ENCODE measurements at regions not wholly inside any gene's neighbourhood (a gene's known extent, or its start where the extent isn't known, plus 50 kb on each side); places are given as distances from the start of the nearest gene placed in this dataset.

- H3K27me3 ChIP-seq (ENCODE audit: control insufficient read depth, insufficient read depth, low read length) = no peaks in the 10 kb centered on the region
- H3K36me3 ChIP-seq (ENCODE audit: control insufficient read depth, insufficient read depth, low read length) = no peaks in the 10 kb centered on the region
- DNase-seq (ENCODE audit: low read depth) = no peak
- TF ChIP-seq, protein P1, sequence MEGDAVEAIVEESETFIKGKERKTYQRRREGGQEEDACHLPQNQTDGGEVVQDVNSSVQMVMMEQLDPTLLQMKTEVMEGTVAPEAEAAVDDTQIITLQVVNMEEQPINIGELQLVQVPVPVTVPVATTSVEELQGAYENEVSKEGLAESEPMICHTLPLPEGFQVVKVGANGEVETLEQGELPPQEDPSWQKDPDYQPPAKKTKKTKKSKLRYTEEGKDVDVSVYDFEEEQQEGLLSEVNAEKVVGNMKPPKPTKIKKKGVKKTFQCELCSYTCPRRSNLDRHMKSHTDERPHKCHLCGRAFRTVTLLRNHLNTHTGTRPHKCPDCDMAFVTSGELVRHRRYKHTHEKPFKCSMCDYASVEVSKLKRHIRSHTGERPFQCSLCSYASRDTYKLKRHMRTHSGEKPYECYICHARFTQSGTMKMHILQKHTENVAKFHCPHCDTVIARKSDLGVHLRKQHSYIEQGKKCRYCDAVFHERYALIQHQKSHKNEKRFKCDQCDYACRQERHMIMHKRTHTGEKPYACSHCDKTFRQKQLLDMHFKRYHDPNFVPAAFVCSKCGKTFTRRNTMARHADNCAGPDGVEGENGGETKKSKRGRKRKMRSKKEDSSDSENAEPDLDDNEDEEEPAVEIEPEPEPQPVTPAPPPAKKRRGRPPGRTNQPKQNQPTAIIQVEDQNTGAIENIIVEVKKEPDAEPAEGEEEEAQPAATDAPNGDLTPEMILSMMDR (IDR thresholded peaks at IDR 0.05; ENCODE audit: insufficient read depth, low read length, poor library complexity, severe bottlenecking) = no peak
- no peak overlapping the region for H3K4me3 ChIP-seq (ENCODE audit: low read depth, low read length)
Observed at GRCh38 chr5:125659316-125660023, 763.7 kb upstream of the GRAMD2B start.

GRCh38 chr5:125660231-125660895 is 762.8 kb upstream of the GRAMD2B start:
- Histone ChIP-seq H3K4me3 (ENCODE audit: low read depth, low read length) (no peak overlapping the region), H3K27me3 (ENCODE audit: control insufficient read depth, insufficient read depth, low read length) (no peaks in the 10 kb centered on the region), H3K36me3 (ENCODE audit: control insufficient read depth, insufficient read depth, low read length) (no peaks in the 10 kb centered on the region)
- TF ChIP-seq, protein P1 (IDR thresholded peaks at IDR 0.05; ENCODE audit: insufficient read depth, low read length, poor library complexity, severe bottlenecking) = no peak
- no peak for DNase-seq (ENCODE audit: low read depth)

DNA sequence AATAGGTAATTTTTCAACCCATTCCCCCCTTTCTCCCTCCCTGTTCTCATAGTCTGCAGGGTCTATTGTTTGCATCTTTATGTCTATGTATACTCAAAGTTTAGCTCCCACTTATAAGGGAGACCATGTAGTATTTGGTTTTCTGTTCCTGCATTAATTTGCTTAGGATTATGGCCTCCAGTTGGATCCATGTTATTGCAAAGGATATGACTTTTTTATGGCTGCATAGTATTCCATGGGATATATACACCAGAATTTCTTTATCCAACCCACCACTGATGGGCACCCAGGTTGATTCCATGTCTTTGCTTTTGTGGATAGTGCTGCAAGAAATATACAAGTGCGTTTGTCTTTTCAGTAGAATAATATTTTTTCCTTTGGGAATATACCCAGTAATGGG is 761.6 kb upstream of the GRAMD2B start:
- TF ChIP-seq, protein P1 (IDR thresholded peaks at IDR 0.05; ENCODE audit: insufficient read depth, low read length, poor library complexity, severe bottlenecking) = no peak

DNA sequence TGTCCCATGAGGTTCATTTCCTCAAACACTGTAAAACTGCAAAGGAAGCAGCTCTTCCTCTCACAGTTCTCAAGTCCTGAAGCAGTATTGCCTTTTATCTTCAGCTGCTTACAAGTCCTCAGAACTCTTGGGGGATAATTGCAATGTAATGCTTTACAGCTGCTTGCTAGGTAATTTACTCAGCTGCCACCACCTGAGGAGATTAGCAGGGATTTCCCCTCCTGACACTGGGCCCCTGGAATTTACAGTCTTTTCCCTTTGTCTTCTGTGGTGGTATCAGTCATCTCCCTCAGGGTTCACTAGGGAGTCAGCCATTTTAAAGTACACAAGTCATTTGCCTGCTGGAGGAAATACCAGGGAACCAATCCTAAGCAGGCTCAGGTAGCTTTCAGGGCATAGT is 754.3 kb upstream of the GRAMD2B start:
- no peak overlapping the region for H3K4me3 ChIP-seq (ENCODE audit: low read depth, low read length)
- TF ChIP-seq, protein P1 (IDR thresholded peaks at IDR 0.05; ENCODE audit: insufficient read depth, low read length, poor library complexity, severe bottlenecking) = no peak
- no peaks in the 10 kb centered on the region for H3K36me3 ChIP-seq (ENCODE audit: control insufficient read depth, insufficient read depth, low read length)
- no peaks in the 10 kb centered on the region for H3K27me3 ChIP-seq (ENCODE audit: control insufficient read depth, insufficient read depth, low read length)
- DNase-seq (ENCODE audit: low read depth) = no peak

More for the DNA sequence above, 761.6 kb upstream of the GRAMD2B start:
- Histone ChIP-seq H3K27me3 (ENCODE audit: control insufficient read depth, insufficient read depth, low read length) (no peaks in the 10 kb centered on the region), H3K4me3 (ENCODE audit: low read depth, low read length) (no peak overlapping the region), H3K36me3 (ENCODE audit: control insufficient read depth, insufficient read depth, low read length) (no peaks in the 10 kb centered on the region)
- DNase-seq (ENCODE audit: low read depth) = no peak

DNA sequence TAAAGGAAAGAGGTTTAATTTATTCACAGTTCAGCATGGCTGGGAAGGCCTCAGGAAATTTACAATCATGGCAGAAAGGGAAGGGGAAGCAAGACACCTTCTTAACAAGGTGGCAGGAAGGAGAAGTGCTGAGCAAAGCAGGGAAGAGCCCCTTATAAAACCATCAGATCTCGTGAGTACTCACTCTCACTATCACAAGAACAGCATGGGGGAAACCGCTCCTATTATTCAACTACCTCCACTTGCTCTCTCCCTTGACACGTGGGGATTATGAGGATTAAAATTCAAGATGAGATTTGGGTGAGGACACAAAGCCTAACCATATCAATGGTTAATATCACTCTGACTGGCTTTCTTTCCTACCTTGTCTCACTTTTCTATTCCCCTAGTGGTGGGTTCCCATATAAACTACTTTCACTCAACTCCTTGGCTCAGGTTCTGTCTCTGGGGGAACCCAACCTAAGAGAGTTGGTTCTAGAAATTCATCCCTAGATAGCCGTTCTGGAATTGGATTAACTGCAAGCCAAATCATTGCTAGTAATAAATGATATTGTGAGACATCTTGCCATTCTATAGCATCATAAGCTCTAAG is 749.8 kb upstream of the GRAMD2B start:
- Histone ChIP-seq H3K27me3 (ENCODE audit: control insufficient read depth, insufficient read depth, low read length) (no peaks in the 10 kb centered on the region), H3K36me3 (ENCODE audit: control insufficient read depth, insufficient read depth, low read length) (no peaks in the 10 kb centered on the region), H3K4me3 (ENCODE audit: low read depth, low read length) (no peak overlapping the region)
- TF ChIP-seq, protein P1 (IDR thresholded peaks at IDR 0.05; ENCODE audit: insufficient read depth, low read length, poor library complexity, severe bottlenecking) = no peak
- no peak for DNase-seq (ENCODE audit: low read depth)

Data from kidney epithelial cell (primary cell).